ENCODE measurements at regions not wholly inside any gene's neighbourhood (a gene's known extent, or its start where the extent isn't known, plus 50 kb on each side); places are given as distances from the start of the nearest gene placed in this dataset.

DNA sequence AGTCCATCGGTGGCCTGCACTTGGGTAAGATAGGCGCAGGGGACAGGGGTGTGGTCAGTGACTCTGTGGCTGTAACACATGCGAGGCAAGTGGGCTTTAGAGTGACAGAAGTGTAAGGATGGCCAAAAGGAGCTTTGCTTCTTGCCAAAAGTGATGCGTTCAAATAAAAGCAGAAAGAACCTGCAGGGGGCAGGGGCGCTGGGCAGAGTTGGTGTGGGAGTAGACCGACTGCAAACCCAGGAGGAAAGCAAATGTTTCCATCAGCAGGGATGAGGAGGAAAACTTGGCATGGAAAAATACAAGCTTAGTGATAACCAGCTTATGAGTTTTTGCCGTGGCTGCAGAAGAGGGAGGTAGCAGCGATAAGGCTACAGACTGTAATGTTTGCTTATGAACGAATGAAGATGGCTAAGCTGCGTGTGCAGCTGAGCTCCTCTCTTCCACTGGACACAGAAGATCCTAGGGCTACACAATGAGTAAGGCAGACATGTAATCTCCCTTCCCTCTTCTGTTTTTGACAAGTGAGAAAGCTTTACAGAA is 149.4 kb downstream of the WNT5A start:
- no peak overlapping the region for H3K4me3 ChIP-seq (ENCODE audit: low read depth, low read length)
- TF ChIP-seq, protein P1, sequence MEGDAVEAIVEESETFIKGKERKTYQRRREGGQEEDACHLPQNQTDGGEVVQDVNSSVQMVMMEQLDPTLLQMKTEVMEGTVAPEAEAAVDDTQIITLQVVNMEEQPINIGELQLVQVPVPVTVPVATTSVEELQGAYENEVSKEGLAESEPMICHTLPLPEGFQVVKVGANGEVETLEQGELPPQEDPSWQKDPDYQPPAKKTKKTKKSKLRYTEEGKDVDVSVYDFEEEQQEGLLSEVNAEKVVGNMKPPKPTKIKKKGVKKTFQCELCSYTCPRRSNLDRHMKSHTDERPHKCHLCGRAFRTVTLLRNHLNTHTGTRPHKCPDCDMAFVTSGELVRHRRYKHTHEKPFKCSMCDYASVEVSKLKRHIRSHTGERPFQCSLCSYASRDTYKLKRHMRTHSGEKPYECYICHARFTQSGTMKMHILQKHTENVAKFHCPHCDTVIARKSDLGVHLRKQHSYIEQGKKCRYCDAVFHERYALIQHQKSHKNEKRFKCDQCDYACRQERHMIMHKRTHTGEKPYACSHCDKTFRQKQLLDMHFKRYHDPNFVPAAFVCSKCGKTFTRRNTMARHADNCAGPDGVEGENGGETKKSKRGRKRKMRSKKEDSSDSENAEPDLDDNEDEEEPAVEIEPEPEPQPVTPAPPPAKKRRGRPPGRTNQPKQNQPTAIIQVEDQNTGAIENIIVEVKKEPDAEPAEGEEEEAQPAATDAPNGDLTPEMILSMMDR (IDR thresholded peaks at IDR 0.05; ENCODE audit: insufficient read depth, low read length): no peak
- DNase-seq (ENCODE audit: low read depth): no peak

DNA sequence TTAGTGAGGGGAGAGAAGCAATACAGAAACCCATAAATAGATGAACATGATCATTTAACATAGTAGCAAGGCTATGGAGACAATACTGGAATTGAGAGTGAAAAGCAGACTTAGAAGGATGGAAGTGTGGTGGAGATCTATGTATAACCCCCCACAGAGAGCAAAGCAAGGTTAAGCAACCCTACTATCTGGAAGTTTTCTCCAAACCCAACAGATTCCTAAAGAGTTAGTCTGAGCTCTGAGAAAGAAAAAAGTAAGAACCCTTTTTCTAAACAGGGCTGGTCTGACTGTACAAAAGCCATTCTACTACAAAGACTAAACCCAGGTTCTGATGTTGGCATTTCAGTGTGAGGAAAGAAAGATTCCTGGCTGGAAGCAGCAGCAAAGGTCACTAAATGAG is 153.2 kb downstream of the WNT5A start:
- H3K4me3 ChIP-seq (ENCODE audit: low read depth, low read length): no peak overlapping the region
- DNase-seq (ENCODE audit: low read depth): peak; percentile 75
- TF ChIP-seq, protein P1 (IDR thresholded peaks at IDR 0.05; ENCODE audit: insufficient read depth, low read length): no peak

DNA sequence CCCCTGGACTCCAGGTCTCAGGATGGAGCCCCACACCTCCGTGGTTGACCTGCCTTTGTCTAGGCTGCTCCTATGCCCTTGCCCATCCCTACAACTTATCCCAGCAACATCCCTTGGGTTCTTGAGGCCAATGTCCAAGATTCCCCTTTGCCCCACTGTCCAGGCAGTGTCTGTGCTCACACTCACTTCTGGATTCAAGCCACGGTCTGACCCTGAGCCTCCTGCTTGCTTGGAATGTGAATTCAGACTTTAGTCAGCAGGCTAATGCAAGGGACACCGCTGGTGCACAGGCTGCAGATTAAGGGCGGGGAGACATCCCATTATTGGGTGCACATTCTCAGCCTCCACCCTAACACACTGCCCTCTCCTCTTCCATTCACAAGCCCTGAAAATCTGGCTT is 154.1 kb downstream of the WNT5A start:
- no peak overlapping the region for H3K4me3 ChIP-seq (ENCODE audit: low read depth, low read length)
- TF ChIP-seq, protein P1 (IDR thresholded peaks at IDR 0.05; ENCODE audit: insufficient read depth, low read length): no peak
- DNase-seq (ENCODE audit: low read depth): no peak

DNA sequence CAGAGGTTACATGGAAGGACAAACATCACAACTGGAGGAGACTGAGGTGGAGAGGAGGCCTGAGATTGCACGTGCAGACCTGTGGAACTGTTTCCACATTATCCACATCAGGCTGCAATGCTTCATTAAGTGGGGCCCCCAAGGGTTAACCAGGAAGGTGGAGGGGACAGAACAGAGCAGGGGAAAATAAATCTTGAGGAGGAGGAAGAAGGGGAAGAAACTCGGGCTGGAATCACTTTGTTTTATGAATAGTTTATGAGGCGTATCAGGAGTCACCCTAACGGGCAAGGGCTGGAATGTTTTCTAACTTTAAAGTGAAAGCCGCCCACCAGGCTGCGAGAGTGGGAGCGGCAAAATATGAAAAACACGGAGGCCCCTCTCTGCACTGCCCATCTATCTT is 154.9 kb downstream of the WNT5A start:
- DNase-seq (ENCODE audit: low read depth): no peak
- no peak overlapping the region for H3K4me3 ChIP-seq (ENCODE audit: low read depth, low read length)
- TF ChIP-seq, protein P1 (IDR thresholded peaks at IDR 0.05; ENCODE audit: insufficient read depth, low read length): no peak

DNA sequence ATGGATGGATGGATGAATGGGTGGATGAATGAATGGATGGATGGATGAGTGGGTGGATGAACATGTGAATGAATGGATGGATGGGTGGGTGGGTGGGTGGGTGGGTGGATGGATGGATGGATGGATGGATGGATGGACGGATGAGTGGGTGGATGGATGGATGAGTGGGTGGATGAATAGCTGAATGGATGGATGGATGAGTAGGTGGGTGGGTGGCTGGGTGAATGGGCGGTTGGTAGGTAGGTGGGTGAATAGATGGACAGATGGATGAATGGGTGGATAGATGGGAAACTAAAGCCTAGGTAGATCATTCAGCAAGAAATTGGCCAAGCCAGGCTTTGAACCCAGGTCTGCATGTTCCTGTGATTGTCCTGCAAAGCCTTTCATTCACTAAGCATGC is 155.6 kb downstream of the WNT5A start:
- TF ChIP-seq, protein P1 (IDR thresholded peaks at IDR 0.05; ENCODE audit: insufficient read depth, low read length): no peak
- no peak for DNase-seq (ENCODE audit: low read depth)
- H3K4me3 ChIP-seq (ENCODE audit: low read depth, low read length): no peak overlapping the region

DNA sequence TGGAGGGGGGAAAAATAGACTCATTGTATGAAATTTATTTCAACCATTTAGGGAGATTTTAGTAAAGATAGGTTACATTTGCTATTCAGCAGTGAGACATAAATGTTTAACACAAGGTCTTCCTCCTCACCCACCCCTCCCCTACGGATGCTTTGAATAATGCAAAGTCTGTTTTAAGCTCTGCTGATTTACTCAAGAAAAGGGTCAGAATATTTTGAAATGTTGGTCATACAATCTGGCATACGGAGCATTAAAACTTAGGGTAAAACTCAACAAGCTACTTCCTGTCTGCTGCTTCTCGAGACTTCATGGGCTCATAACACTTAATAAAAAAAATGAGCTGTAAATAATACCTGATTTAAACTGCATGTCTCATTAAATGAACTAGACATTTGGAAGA is 156.3 kb downstream of the WNT5A start:
- DNase-seq (ENCODE audit: low read depth): no peak
- H3K4me3 ChIP-seq (ENCODE audit: low read depth, low read length): no peak overlapping the region

More for the DNA sequence above, 156.3 kb downstream of the WNT5A start:
- TF ChIP-seq, protein P1 (IDR thresholded peaks at IDR 0.05; ENCODE audit: insufficient read depth, low read length): no peak

Data from fibroblast of the aortic adventitia (primary cell).